ENCODE measurements at regions not wholly inside any gene's neighbourhood (a gene's known extent, or its start where the extent isn't known, plus 50 kb on each side); places are given as distances from the start of the nearest gene placed in this dataset.

DNA sequence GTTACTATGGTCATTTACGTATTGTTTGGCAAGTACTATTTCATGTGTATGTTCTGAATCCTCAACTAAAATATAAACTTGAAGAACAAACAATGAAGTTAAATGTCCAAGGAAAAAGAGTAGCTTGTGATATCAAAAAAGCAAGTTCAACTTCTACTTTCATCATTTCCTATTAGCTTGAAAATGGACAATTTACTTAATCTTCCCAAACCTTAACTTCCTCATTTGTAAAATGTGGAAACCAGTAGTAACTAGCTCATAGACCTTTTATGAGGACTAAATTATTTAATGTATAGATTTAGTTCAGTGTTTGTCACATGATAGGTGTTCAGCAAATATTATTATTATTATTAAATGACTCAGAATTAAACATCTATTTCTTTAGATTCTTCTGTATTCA lies 276.8 kb upstream of the TET2 start:
- no peak overlapping the region for H3K4me3 Mint-ChIP-seq
- H3K36me3 Mint-ChIP-seq, result no peaks in the 10 kb centered on the region
- ATAC-seq (replicated peaks), result no peak
- H3K4me1 Mint-ChIP-seq, result peaks cover 3 to 8% of the 10 kb centered on the region in 2 donors
- peaks cover 5 to 16% of the 10 kb centered on the region in 2 donors for H3K27me3 Mint-ChIP-seq
- no peaks in the 10 kb centered on the region for H3K9me3 Mint-ChIP-seq
- DNase-seq, result no peak
- H3K27ac Mint-ChIP-seq, result no peak overlapping the region

DNA sequence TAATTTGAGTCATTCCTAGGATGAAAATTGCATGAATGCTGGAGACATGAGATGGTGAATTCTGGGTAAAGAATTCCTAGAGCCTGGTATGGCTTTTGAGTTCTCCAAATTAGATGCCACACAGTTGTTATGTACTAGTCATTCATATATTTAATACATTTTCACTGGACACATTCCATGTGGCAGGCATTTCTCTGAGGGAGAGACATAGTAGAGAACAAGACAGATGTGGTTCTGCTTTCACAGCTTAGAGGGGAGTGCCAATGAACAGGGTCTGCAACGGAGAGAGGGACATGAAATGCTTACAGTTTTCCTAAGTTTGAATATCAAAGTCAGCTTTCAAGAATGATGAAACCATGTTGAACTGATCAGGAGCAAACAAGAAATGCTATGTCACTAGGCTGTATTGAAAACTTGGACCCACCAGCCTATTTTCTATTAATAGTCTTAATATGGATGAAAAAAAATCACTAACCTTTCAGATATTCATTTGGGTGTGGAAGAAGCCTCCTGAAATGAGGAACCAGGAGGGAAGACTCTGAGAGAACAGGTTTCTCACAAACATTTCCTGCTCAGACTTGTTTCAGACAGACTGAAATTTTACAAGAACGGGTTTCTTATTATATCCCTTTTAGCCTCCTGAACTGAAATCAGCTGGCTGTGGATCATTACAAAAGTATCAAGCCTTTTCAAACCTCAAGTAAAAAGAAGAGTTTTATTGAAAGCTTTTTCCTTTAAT lies 276.0 kb upstream of the TET2 start:
- Mint-ChIP-seq H3K27ac (no peak overlapping the region), H3K27me3 (peaks cover 5 to 16% of the 10 kb centered on the region in 2 donors), H3K9me3 (no peaks in the 10 kb centered on the region), H3K4me3 (no peak overlapping the region), H3K36me3 (no peaks in the 10 kb centered on the region), H3K4me1 (peaks cover 3 to 8% of the 10 kb centered on the region in 2 donors)
- ATAC-seq (replicated peaks) (no peak), DNase-seq (no peak)

GRCh38 chr4:104878936-104879335 lies 267.7 kb upstream of the TET2 start:
- Mint-ChIP-seq H3K27ac (no peak overlapping the region), H3K36me3 (no peaks in the 10 kb centered on the region), H3K27me3 (no peaks in the 10 kb centered on the region), H3K9me3 (no peaks in the 10 kb centered on the region), H3K4me3 (no peak overlapping the region), H3K4me1 (no peaks in the 10 kb centered on the region)
- no peak for ATAC-seq (replicated peaks)
- DNase-seq, result no peak

DNA sequence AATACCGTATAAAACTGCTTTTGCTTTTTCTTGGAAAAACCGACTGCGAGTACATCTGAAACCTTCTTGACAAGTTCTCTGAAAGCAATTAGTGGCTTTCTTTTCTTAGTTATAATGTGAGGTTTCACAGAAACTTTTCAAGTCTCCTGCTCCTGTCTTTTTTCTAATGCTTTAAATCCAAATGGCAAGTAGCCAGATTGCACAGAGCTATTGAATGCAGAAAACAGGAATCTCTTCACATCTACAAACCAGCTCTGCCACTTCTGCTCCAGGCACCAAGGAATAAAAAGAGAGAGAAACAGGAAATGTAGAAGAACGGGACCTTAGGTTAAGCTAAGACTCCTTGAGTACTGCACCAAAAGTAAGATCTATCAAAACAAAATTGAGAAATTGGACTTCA lies 267.3 kb upstream of the TET2 start:
- no peak overlapping the region for H3K27ac Mint-ChIP-seq
- H3K4me1 Mint-ChIP-seq, result no peaks in the 10 kb centered on the region
- H3K4me3 Mint-ChIP-seq, result no peak overlapping the region
- peaks cover 2 to 3% of the 10 kb centered on the region in 2 donors for H3K27me3 Mint-ChIP-seq
- H3K9me3 Mint-ChIP-seq, result no peaks in the 10 kb centered on the region
- DNase-seq, result no peak
- no peaks in the 10 kb centered on the region for H3K36me3 Mint-ChIP-seq
- no peak for ATAC-seq (replicated peaks)

DNA sequence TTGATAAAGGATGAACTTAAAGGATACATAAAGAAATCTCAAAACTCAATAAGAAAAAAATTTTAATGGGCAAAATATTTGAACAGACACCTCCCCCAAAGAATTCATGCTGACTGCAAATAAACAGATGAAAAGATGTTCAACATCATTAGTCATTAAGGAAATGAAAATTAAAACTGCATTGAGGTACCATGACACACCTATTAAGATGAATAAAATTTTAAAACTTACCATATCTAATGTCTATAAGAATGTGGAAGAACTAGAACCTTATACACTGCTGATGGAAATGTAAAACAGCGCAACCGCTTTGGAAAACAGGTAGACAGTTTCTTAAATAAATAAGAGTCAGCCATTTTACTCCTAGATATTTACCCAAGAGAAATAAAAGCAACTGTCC lies 266.8 kb upstream of the TET2 start:
- H3K4me3 Mint-ChIP-seq, result no peak overlapping the region
- H3K4me1 Mint-ChIP-seq, result no peaks in the 10 kb centered on the region
- DNase-seq (no peak), ATAC-seq (replicated peaks) (no peak)
- H3K36me3 Mint-ChIP-seq, result no peaks in the 10 kb centered on the region
- H3K27me3 Mint-ChIP-seq, result peaks cover 6% of the 10 kb centered on the region in 2 donors
- H3K27ac Mint-ChIP-seq, result no peak overlapping the region
- no peaks in the 10 kb centered on the region for H3K9me3 Mint-ChIP-seq

DNA sequence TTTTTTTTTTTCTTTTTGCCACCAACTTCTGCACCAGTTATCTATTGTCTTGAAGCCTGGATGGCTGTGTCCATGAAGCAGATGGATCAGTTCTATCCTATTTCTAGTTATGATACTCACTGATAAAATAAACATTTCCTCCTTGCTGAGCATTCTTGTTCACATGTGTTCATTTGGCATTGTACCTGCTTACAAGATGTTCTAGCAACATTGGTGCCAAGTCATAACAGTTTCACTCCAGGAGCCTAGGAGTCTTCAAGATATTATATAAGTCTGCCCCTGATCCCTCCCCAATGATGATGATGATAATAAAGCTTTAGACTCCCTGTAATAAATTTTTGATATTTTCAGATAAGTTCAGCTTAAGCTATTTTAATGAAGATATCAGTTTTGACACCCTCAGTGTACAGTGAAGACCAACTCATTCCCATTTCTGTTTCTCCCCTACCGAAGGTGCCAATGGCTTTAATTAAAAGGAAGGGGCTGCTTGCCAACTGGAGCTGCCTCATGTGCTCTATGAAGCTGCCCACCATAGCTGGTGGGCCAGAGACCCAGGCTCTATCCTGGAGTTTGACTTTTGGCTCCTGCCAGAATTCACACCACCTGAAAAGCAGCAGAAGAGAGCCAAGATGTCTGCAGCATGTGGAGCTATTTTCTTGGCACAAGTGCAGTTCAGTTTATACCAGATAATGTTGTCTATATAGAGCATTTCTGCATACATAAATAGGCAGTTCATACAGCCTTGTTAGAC lies 265.4 kb upstream of the TET2 start:
- ATAC-seq (replicated peaks), result no peak
- no peaks in the 10 kb centered on the region for H3K36me3 Mint-ChIP-seq
- H3K27me3 Mint-ChIP-seq, result peaks cover 6% of the 10 kb centered on the region in 2 donors
- no peak overlapping the region for H3K4me3 Mint-ChIP-seq
- no peak overlapping the region for H3K27ac Mint-ChIP-seq
- H3K9me3 Mint-ChIP-seq, result no peaks in the 10 kb centered on the region
- no peak for DNase-seq
- H3K4me1 Mint-ChIP-seq, result no peaks in the 10 kb centered on the region

DNA sequence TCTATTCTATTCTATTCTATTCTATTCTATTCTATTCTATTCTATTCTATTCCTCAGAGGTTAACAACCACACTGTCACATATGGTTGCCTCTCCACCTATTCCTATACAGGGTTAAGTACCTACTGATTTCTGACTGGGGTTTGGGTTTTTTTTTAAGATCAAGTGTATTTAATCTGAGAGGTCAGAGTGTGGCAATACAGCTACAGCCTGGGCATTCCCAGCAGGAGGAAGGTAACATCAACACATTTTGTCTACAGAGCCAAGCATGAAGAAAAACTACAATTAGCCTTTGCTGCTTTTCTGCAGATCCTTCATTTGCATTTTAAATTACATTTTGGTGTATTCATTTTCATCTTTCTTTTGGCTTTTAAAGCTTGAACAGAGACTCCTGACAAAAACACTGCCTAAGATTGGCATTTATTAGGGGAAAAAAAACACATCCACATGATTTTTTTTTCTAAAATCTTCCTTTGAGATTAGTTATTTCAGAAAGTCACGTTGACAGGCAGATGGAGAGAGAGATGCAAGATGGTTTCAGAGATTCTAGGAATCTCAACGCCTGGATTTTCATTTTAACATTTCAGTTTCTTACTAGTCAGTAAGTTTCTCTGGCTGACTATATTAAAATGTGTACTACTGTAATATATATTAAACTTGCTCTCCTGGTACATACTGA lies 255.9 kb upstream of the TET2 start:
- Mint-ChIP-seq H3K36me3 (no peaks in the 10 kb centered on the region), H3K27me3 (peaks cover 0 to 7% of the 10 kb centered on the region in 2 donors), H3K4me3 (no peak overlapping the region), H3K4me1 (no peaks in the 10 kb centered on the region), H3K9me3 (peaks cover 0 to 4% of the 10 kb centered on the region in 2 donors), H3K27ac (no peak overlapping the region)
- DNase-seq (no peak), ATAC-seq (replicated peaks) (no peak)

DNA sequence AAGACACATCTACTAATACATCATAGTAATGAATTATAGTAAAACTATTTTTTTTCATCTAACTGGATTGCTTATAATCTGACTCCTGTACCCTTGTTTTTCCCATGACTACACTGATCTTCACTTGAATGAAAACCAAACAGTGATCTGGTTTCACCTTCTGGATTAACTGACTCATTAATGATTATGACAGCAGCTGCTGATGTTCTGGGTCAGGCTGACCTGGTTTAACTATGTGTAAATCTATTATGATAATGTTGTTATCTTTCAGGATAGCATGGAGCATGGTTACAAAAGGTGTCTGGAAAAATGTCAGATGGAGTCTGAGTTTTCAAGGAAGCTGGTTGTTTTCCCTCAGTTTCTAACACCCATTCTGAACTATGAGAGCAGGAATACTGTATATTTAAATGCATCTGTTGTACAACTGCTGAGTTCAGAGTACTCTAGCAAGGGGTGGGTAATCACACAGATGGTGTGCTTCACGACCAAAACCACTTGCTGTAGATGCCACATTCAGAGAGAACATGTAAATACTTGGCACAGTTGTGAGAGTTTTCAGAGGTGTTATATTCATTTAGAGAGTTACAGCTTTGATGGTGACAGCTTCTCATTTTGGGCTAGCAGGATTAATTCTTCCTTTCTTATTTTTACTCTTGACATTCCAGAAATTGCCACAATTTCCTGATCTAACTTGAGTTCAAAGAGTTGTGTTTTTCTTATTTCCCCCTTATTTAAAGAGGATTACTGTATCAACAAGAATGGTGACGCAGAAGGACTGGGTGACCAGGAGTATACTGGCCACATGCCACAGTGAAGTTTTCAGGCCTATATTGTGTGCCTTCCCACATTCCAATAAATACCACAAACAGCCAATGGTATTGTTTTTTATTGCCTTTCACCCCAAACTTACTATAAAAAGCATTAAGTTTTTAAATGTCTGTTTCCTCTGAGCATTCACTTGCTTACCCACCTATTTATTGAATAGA lies 249.7 kb upstream of the TET2 start:
- no peak for DNase-seq
- Mint-ChIP-seq H3K27ac (no peak overlapping the region), H3K9me3 (peaks cover 7 to 9% of the 10 kb centered on the region in 2 donors), H3K36me3 (no peaks in the 10 kb centered on the region), H3K27me3 (peaks cover 5 to 10% of the 10 kb centered on the region in 2 donors), H3K4me3 (no peak overlapping the region), H3K4me1 (no peaks in the 10 kb centered on the region)
- no peak for ATAC-seq (replicated peaks)

DNA sequence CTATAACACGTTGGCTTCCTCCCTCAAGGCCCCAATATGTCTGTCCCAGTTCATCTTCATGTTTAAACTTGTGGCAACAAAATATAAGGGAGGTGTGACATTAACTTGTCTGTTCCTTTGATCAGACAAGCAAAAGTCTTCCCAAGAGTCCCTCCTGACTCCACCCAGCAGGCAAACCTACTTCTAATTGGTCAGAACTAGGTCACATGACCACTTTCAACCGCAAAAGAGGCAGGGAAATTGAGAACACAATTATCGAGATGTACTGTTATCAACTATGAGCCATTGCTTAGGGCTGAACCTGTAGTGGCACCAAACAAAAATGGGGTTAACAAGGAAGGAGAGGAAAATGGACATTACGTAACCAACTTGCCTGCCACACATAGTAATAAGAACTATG lies 246.8 kb upstream of the TET2 start:
- Mint-ChIP-seq H3K36me3 (no peaks in the 10 kb centered on the region), H3K27me3 (peaks cover 11 to 12% of the 10 kb centered on the region in 2 donors), H3K4me1 (no peaks in the 10 kb centered on the region), H3K9me3 (peaks cover 7 to 8% of the 10 kb centered on the region in 2 donors), H3K4me3 (no peak overlapping the region), H3K27ac (no peak overlapping the region)
- ATAC-seq (replicated peaks), result no peak
- DNase-seq, result no peak

- Mint-ChIP-seq H3K27me3 (peaks cover 11 to 12% of the 10 kb centered on the region in 2 donors), H3K4me3 (no peak overlapping the region), H3K9me3 (peaks cover 7 to 8% of the 10 kb centered on the region in 2 donors), H3K4me1 (no peaks in the 10 kb centered on the region), H3K36me3 (no peaks in the 10 kb centered on the region), H3K27ac (no peak overlapping the region)
- ATAC-seq (replicated peaks) (peak in 1 of 2 donors; percentile 23), DNase-seq (no peak)
These were observed 245.2 kb upstream of the TET2 start for GRCh38 chr4:104901438-104901837.

DNA sequence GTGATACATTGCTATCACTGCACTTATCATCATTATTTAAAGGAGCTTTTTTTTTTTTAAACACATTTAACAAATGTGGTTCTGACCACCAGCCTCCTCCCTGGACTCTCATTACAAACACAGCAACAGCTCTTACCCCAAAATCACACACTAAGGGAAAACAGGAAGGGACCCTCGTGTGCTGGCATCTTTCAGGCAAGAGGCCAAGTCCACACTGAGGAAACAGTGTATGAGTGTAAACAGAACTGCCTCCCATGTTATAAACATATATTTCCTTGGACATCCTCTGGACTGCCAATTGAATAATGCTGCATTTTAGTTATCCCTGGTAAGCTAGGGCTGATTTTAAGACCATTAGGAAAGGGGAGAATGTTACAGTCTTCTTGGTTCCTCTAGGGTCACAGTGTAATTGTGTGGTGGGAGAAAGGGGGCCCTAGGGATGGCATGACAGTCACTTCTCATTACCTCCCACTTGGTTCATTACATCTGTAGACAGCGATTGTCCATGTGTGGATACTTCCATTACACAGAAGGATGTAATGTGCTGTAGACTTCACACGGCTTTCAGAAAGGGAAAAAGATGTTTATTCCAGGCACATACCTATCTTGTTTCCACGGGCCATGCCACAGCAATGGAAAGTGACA lies 244.6 kb upstream of the TET2 start:
- ATAC-seq (replicated peaks) (no peak), DNase-seq (no peak)
- H3K36me3 Mint-ChIP-seq, result no peaks in the 10 kb centered on the region
- no peak overlapping the region for H3K4me3 Mint-ChIP-seq
- H3K27me3 Mint-ChIP-seq, result peaks cover 11 to 18% of the 10 kb centered on the region in 2 donors
- no peak overlapping the region for H3K27ac Mint-ChIP-seq
- peaks cover 7 to 8% of the 10 kb centered on the region in 2 donors for H3K9me3 Mint-ChIP-seq
- H3K4me1 Mint-ChIP-seq, result no peaks in the 10 kb centered on the region

- H3K36me3 Mint-ChIP-seq, result no peaks in the 10 kb centered on the region
- H3K9me3 Mint-ChIP-seq, result peaks cover 0 to 1% of the 10 kb centered on the region in 2 donors
- DNase-seq (no peak), ATAC-seq (replicated peaks) (no peak)
- H3K4me1 Mint-ChIP-seq, result no peaks in the 10 kb centered on the region
- peaks cover 6 to 15% of the 10 kb centered on the region in 2 donors for H3K27me3 Mint-ChIP-seq
- H3K27ac Mint-ChIP-seq, result no peak overlapping the region
- no peak overlapping the region for H3K4me3 Mint-ChIP-seq
These were observed 241.6 kb upstream of the TET2 start for GRCh38 chr4:104905065-104905464.

DNA sequence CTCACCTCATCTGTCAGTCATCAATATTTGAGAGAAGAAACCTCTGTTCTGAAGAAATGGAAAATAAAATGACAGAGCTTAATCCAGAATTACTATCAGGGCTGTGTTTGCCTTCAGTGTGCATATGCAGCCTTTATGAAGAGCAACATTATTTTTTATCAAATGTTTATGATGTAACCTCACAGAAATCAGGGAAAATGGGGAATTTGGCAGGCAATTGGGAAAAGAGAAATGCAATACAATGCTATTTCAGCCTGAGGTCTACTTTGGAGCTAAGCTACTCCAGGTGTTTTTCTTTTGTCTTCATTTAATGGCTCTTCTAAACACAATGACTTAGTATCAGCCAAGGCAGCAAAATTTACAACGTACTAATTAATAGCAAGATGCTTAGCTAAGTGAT lies 241.1 kb upstream of the TET2 start:
- Mint-ChIP-seq H3K9me3 (peaks cover 0 to 1% of the 10 kb centered on the region in 2 donors), H3K27me3 (peaks cover 6 to 15% of the 10 kb centered on the region in 2 donors), H3K27ac (no peak overlapping the region), H3K4me3 (no peak overlapping the region), H3K36me3 (no peaks in the 10 kb centered on the region), H3K4me1 (no peaks in the 10 kb centered on the region)
- DNase-seq, result no peak
- ATAC-seq (replicated peaks), result no peak
